H9 (cell line): ENCODE measurements at regions not wholly inside any gene's neighbourhood (a gene's known extent, or its start where the extent isn't known, plus 50 kb on each side); places are given as distances from the start of the nearest gene placed in this dataset.

Experiments used
- DNase-seq: peaks from one replicate; pipeline ENCODE4 v3.0.0-alpha.2; 2017
- H2AFZ ChIP-seq: one replicate; pipeline ENCODE4 v1.6.1; 2013; ENCODE audit warnings: mild to moderate bottlenecking, low read length, control low read depth, moderate library complexity
- H2AK5ac ChIP-seq: 2 replicates; pipeline ENCODE4 v1.6.1; 2013; ENCODE audit warnings: low read length, control low read depth, mixed read lengths; ENCODE audit not compliant: insufficient read length
- H2BK120ac ChIP-seq: one replicate; pipeline ENCODE4 v1.6.1; 2013; ENCODE audit warnings: low read depth, mild to moderate bottlenecking, low read length, control low read depth, inconsistent platforms; ENCODE audit not compliant: poor library complexity, severe bottlenecking
- H2BK12ac ChIP-seq: 2 replicates; pipeline ENCODE4 v1.6.1; 2013; ENCODE audit warnings: low read length, control low read depth, mixed read lengths, low read depth; ENCODE audit not compliant: insufficient read length
- H2BK15ac ChIP-seq: 2 replicates; pipeline ENCODE4 v1.6.1; 2013; ENCODE audit warnings: low read depth, low read length, control low read depth
- H2BK20ac ChIP-seq: one replicate; pipeline ENCODE4 v1.6.1; 2013; ENCODE audit warnings: low read depth, mild to moderate bottlenecking, low read length, control low read depth, inconsistent platforms; ENCODE audit not compliant: poor library complexity, severe bottlenecking
- H2BK5ac ChIP-seq: 2 replicates; pipeline ENCODE4 v1.6.1; 2013; ENCODE audit warnings: low read length, control low read depth, mixed read lengths; ENCODE audit not compliant: insufficient read length
- H3K14ac ChIP-seq: 2 replicates; pipeline ENCODE4 v1.6.1; 2013; ENCODE audit warnings: low read length, control low read depth; ENCODE audit not compliant: insufficient read depth
- H3K18ac ChIP-seq: 2 replicates; pipeline ENCODE4 v1.6.1; 2013; ENCODE audit warnings: low read depth, mild to moderate bottlenecking, mixed read lengths, low read length, control low read depth; ENCODE audit not compliant: insufficient read length
- H3K23ac ChIP-seq: 2 replicates; pipeline ENCODE4 v1.6.1; 2013; ENCODE audit warnings: low read length, control low read depth, mixed read lengths, low read depth; ENCODE audit not compliant: insufficient read length
- H3K23me2 ChIP-seq: 2 replicates; pipeline ENCODE4 v1.6.1; 2013; ENCODE audit warnings: low read depth, mild to moderate bottlenecking, mixed read lengths, low read length, control low read depth; ENCODE audit not compliant: insufficient read length, poor library complexity, severe bottlenecking
- H3K27ac ChIP-seq: 2 replicates; pipeline ENCODE4 v1.5.1; 2013; ENCODE audit warnings: low read length, control low read depth, mixed read lengths, low read depth; ENCODE audit not compliant: insufficient read length
- H3K27me3 ChIP-seq: 2 replicates; pipeline ENCODE4 v1.6.1; 2013; ENCODE audit warnings: low read length, control low read depth, inconsistent platforms; ENCODE audit not compliant: insufficient read depth
- H3K4ac ChIP-seq: 2 replicates; pipeline ENCODE4 v1.6.1; 2013; ENCODE audit warnings: low read depth, mild to moderate bottlenecking, control low read depth, inconsistent platforms, low read length, moderate library complexity
- H3K4me1 ChIP-seq: 2 replicates; pipeline ENCODE4 v1.6.1; 2013; ENCODE audit warnings: low read length, control low read depth, inconsistent platforms; ENCODE audit not compliant: insufficient read depth
- H3K4me2 ChIP-seq: 2 replicates; pipeline ENCODE4 v1.6.1; 2013; ENCODE audit warnings: low read length, control low read depth, mixed read lengths; ENCODE audit not compliant: insufficient read length, insufficient read depth
- H3K56ac ChIP-seq: 2 replicates; pipeline ENCODE4 v1.6.1; 2013; ENCODE audit warnings: low read depth, mild to moderate bottlenecking, mixed read lengths, low read length, control low read depth; ENCODE audit not compliant: insufficient read length
- H3K79me1 ChIP-seq: 2 replicates; pipeline ENCODE4 v1.6.1; 2013; ENCODE audit warnings: low read depth, mild to moderate bottlenecking, moderate library complexity, low read length, control low read depth, inconsistent platforms; ENCODE audit not compliant: insufficient read depth, poor library complexity, severe bottlenecking
- H3K79me2 ChIP-seq: 2 replicates; pipeline ENCODE4 v1.6.1; 2013; ENCODE audit warnings: low read length, control low read depth, inconsistent platforms; ENCODE audit not compliant: insufficient read depth
- H3K9ac ChIP-seq: 2 replicates; pipeline ENCODE4 v1.6.1; 2013; ENCODE audit warnings: low read length, control low read depth, mixed read lengths; ENCODE audit not compliant: insufficient read length; ENCODE audit errors: extremely low read depth
- H3K9me3 ChIP-seq: one replicate; pipeline ENCODE4 v1.6.1; 2013; ENCODE audit warnings: low read depth, low read length, inconsistent platforms; ENCODE audit not compliant: control insufficient read depth
- H3T11ph ChIP-seq: one replicate; pipeline ENCODE4 v1.6.1; 2013; ENCODE audit warnings: mild to moderate bottlenecking, low read length, control low read depth, inconsistent platforms
- H4K20me1 ChIP-seq: one replicate; pipeline ENCODE4 v1.6.1; 2013; ENCODE audit not compliant: control insufficient read depth, insufficient read length, insufficient read depth
- H4K5ac ChIP-seq: 2 replicates; pipeline ENCODE4 v1.6.1; 2013; ENCODE audit warnings: low read depth, mild to moderate bottlenecking, mixed read lengths, low read length, control low read depth; ENCODE audit not compliant: insufficient read length
- H4K8ac ChIP-seq: replicated peaks from 2 replicates; pipeline ENCODE4 v1.6.1; 2013; ENCODE audit warnings: low read length, control low read depth, mixed read lengths, low read depth; ENCODE audit not compliant: insufficient read length
- H4K91ac ChIP-seq: 2 replicates; pipeline ENCODE4 v1.6.1; 2013; ENCODE audit warnings: low read depth, mild to moderate bottlenecking, moderate library complexity, mixed read lengths, low read length, control low read depth; ENCODE audit not compliant: insufficient read length
- H3K27ac Mint-ChIP-seq, 3 experiments: 2 replicates in 2 of 3; 3 replicates in 1 of 3; pipeline ENCODE4 v1.8.0; 2020 to 2021; ENCODE audit warnings: mixed read lengths in 3 of 3, mild to moderate bottlenecking in 1 of 3, moderate library complexity in 1 of 3
- H3K27me3 Mint-ChIP-seq: 2 replicates; pipeline ENCODE4 v1.8.0; 2021; ENCODE audit warnings: low read depth, mild to moderate bottlenecking, moderate library complexity, mixed read lengths
- H3K36me3 Mint-ChIP-seq, 3 experiments: 2 replicates in 2 of 3; 3 replicates in 1 of 3; pipeline ENCODE4 v1.8.0; 2020 to 2021; ENCODE audit warnings: low read depth in 3 of 3, mixed read lengths in 3 of 3; ENCODE audit not compliant: insufficient read depth in 1 of 3
- H3K4me1 Mint-ChIP-seq, 2 experiments: 2 replicates each; pipeline ENCODE4 v1.8.0; 2020; ENCODE audit warnings: mixed read lengths in 2 of 2
- H3K4me3 Mint-ChIP-seq, 2 experiments: 2 replicates in 1 of 2; 3 replicates in 1 of 2; pipeline ENCODE4 v1.8.0; 2020 to 2021; ENCODE audit warnings: mild to moderate bottlenecking in 2 of 2, mixed read lengths in 2 of 2, moderate library complexity in 1 of 2
- H3K9me3 Mint-ChIP-seq, 2 experiments: 2 replicates in 1 of 2; 3 replicates in 1 of 2; pipeline ENCODE4 v1.8.0; 2020; ENCODE audit warnings: mild to moderate bottlenecking in 2 of 2, mixed read lengths in 2 of 2, moderate library complexity in 1 of 2
- WGBS: extraction: QIAGEN DNeasy Blood & Tissue Kit; methylation state at CpG from one replicate; pipeline ENCODE4 v1.1.7; 2013; ENCODE audit warnings: missing lambda C conversion rate, low lambda C conversion rate, mixed read lengths; ENCODE audit not compliant: insufficient read length; ENCODE audit errors: extremely low coverage; 5-methylcytosine and 5-hydroxymethylcytosine counted together
- TF ChIP-seq, protein P1 (sequence below): fragments of 200-600 bp; sonication (generic); conservative IDR thresholded peaks from 3 replicates; pipeline ENCODE4 v1.8.0; 2021; ENCODE audit warnings: antibody characterized with exemption, mild to moderate bottlenecking

DNA sequence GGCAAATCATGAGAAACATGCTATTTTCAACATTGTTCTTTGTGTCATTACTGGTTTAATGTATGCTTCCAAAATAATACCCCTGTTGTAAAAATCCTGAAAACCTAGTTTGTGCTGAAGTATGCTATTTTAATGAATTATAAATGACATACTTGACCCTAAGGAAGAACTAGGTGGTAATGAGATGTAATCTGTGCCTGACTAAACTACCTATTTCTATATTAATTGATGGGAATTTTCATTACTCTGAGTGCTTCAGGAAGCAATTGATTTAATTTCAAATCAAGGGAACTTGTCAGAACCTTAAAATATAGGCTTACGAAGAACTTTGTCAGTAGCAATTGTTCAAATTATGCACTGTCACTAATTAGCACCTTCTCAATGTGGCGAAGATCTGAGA is 1005.6 kb upstream of the SLC10A2 start:
- H4K20me1 ChIP-seq = no peaks in the 10 kb centered on the region
- no peaks in the 10 kb centered on the region for H3K4me1 ChIP-seq
- Mint-ChIP-seq H3K27me3 (no peaks in the 10 kb centered on the region), H3K4me1 (no peaks in the 10 kb centered on the region), H3K9me3 (no peaks in the 10 kb centered on the region; a peak in 1 of 5 replicates), H3K27ac (no peak overlapping the region), H3K36me3 (no peaks in the 10 kb centered on the region; a peak in 1 of 7 replicates), H3K4me3 (no peak overlapping the region)
- H3K9me3 ChIP-seq = no peaks in the 10 kb centered on the region
- H3K18ac ChIP-seq = no peak overlapping the region
- H4K91ac ChIP-seq = no peak overlapping the region
- H3K4me2 ChIP-seq = no peak overlapping the region
- no peaks in the 10 kb centered on the region for H3K27me3 ChIP-seq
- H3K23ac ChIP-seq = no peak overlapping the region
- no peak overlapping the region for H2BK12ac ChIP-seq
- H2BK120ac ChIP-seq = no peak overlapping the region
- H3K9ac ChIP-seq = no peak overlapping the region
- no peak overlapping the region for H4K5ac ChIP-seq
- H3K56ac ChIP-seq = no peak overlapping the region
- no peak overlapping the region for H2BK5ac ChIP-seq
- no peak overlapping the region for H3T11ph ChIP-seq
- no peak overlapping the region for H3K4ac ChIP-seq
- H4K8ac ChIP-seq = no peak overlapping the region
- H2AFZ ChIP-seq = no peak overlapping the region
- TF ChIP-seq, protein P1, sequence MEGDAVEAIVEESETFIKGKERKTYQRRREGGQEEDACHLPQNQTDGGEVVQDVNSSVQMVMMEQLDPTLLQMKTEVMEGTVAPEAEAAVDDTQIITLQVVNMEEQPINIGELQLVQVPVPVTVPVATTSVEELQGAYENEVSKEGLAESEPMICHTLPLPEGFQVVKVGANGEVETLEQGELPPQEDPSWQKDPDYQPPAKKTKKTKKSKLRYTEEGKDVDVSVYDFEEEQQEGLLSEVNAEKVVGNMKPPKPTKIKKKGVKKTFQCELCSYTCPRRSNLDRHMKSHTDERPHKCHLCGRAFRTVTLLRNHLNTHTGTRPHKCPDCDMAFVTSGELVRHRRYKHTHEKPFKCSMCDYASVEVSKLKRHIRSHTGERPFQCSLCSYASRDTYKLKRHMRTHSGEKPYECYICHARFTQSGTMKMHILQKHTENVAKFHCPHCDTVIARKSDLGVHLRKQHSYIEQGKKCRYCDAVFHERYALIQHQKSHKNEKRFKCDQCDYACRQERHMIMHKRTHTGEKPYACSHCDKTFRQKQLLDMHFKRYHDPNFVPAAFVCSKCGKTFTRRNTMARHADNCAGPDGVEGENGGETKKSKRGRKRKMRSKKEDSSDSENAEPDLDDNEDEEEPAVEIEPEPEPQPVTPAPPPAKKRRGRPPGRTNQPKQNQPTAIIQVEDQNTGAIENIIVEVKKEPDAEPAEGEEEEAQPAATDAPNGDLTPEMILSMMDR = no peak
- no CpG with 5 or more reads among the region's 2 CpGs for WGBS
- H3K79me2 ChIP-seq = no peaks in the 10 kb centered on the region
- no peak overlapping the region for H2BK20ac ChIP-seq
- H3K27ac ChIP-seq = no peak overlapping the region
- no peak for DNase-seq
- H3K14ac ChIP-seq = no peak overlapping the region
- no peaks in the 10 kb centered on the region for H3K79me1 ChIP-seq
- no peak overlapping the region for H2BK15ac ChIP-seq
- no peak overlapping the region for H2AK5ac ChIP-seq
- no peaks in the 10 kb centered on the region for H3K23me2 ChIP-seq
